GM04504 (cell line): ENCODE measurements at regions not wholly inside any gene's neighbourhood (a gene's known extent, or its start where the extent isn't known, plus 50 kb on each side); places are given as distances from the start of the nearest gene placed in this dataset.

Source experiments
- DNase-seq: peaks from one replicate; pipeline ENCODE4 v3.0.0-alpha.2; 2012; ENCODE audit warnings: low read depth

DNA sequence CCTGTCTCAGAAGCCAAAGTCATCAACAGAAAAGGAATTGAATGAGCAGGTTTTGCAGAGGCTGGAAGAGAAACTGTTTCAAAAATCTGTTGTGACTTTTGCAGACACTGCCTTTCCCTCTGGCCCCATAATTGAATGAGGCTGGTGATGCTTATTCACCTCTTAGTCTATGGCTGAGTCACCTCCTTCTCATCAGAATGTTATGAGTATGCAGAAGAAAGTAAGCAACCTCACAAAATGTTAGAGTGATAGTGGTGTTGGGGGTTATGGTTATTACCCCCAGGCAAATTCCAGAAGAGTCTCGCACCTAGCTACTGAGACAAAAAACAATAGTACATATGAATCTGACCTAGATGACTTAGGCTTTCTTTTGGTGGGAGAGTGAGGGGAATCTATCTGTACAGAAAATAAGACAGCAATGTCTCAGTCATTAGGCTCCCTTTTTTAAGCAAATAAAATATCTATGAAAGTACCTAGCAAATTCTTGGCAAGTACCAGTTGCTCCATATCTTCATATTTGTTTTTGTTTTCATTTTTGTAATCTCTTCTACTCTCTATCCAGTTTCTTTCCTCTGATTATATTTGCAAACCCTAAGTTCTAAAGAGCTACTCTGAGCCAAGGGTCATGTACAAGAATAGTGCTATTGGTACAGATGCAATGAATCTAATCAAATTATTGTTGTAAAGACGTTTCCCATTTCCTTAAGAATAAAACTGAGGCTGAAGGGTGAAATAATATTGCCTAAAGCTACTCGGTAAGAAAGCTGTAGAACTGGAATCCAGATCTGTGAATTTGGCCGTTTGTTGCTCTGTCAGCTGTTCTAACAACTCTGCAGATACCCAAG, 498.1 kb upstream of the TNC start:
- peak; percentile 77 for DNase-seq

GRCh38 chr9:115616666-115617239, 498.8 kb upstream of the TNC start:
- DNase-seq: no peak

GRCh38 chr9:115625251-115625650, 507.3 kb upstream of the TNC start:
- DNase-seq: no peak

DNA sequence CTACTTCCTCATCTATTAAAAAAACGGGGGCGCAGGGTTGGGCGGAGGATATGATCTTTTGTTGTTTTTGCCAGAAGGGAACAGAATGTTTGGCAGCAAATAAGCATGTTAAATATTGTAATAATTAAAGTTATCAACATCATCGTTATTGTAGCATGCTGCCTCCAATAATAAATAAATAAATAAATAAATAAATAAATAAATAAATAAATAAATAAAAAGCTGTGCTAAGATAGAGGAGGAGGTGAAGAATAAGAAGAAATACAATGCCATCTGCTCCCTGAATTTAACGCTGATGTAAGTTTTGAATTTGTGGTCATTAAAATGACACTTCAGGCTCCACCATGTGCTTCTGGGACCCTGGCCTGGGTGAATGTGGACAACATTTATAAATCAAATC, 508.0 kb upstream of the TNC start:
- DNase-seq: no peak

DNA sequence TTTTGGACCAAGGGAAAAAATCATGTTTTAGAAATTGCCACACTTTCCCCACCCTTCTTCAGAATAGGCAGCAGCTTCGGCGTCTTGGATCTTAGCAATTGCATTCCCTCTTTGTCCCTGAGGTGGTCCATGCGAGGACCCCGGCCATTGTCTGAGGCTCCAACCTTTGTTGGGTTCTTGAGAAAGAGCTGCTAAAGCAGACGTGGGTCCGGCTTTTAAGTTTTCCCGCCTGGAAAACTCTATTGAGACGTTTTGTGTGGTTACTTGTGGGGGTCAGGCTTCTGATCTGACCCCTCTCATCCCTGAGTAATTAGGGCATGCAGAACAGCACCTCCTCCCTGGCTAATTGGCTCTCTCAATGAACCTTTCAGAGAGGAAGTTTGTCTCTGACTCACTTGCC, 509.6 kb upstream of the TNC start:
- DNase-seq: no peak

- DNase-seq: no peak
These were observed 510.5 kb upstream of the TNC start for GRCh38 chr9:115628426-115628825.

GRCh38 chr9:115629879-115630840, 512.2 kb upstream of the TNC start:
- DNase-seq: no peak

DNA sequence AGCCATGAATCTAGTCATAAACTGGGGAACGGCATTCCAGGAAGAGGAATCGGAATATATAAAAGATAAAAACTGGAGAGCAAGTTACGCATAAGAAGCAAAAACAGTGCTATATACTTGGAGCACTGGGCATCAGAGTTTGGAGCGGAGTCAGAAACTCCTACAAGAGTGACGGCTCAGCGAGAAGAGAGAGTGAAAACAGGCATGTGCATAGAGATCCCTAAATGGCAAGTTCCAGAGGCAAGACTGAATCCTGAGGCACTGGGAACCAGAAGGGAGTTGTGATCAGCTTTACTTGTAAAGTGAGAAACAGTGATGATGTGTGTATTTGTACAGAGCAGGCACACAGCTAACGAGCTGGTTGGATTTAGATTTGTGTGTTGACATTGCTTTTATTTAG, 514.4 kb upstream of the TNC start:
- DNase-seq: no peak

- no peak for DNase-seq
These were observed 515.1 kb upstream of the TNC start for GRCh38 chr9:115633104-115633503.

GRCh38 chr9:115635680-115636383, 517.8 kb upstream of the PAPPA start:
- no peak for DNase-seq

- no peak for DNase-seq
These were observed 517.0 kb upstream of the PAPPA start for GRCh38 chr9:115636596-115636995.

- DNase-seq: no peak
These were observed 515.9 kb upstream of the PAPPA start for GRCh38 chr9:115637661-115638060.

GRCh38 chr9:115640887-115641286, 512.7 kb upstream of the PAPPA start:
- no peak for DNase-seq

GRCh38 chr9:115642285-115642684, 511.3 kb upstream of the PAPPA start:
- DNase-seq: no peak

GRCh38 chr9:115643948-115644727, 509.5 kb upstream of the PAPPA start:
- DNase-seq: no peak

GRCh38 chr9:115649991-115650472, 503.6 kb upstream of the PAPPA start:
- DNase-seq: peak; percentile 51

GRCh38 chr9:115650768-115651167, 502.8 kb upstream of the PAPPA start:
- DNase-seq: peak; percentile 90

- no peak for DNase-seq
These were observed 502.1 kb upstream of the PAPPA start for GRCh38 chr9:115651461-115651860.

DNA sequence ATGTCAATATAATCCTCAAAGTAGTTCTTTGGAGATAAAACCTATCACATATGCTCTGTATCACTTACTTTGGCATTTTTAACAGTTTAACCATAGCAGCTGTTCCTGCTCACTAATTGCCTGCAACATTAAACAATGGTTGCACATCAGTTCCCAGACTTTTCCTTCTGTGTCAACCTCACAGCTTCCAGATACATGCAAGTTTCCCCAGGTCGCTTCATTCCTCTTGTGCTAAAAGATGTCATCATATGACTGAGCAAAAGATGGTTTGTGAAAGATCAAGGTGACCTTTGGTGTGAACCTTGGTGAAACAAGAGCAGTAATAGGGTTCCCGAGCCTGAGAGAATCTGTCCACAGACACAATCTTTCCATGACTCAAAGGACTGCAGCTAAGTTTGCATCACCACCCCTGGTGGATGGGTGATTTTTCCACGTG, 500.4 kb upstream of the PAPPA start:
- DNase-seq: no peak

DNA sequence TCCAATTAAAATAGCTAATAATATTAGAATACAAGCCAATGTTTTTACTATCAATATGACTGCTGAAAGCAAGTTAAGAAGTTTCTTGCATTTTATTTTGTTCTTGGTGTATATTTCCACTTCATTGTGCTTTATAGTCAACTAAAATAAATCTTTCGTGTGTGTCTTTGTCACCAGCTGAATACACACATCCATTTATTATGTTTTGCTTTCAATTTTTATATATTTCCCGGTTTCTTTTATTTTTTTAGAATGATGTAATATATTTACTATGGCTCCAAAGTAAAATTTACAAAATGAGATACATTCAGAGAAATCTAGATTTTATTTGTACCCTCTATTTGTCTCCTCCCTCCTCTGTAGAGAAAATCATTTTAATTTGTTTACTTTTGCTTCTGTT, 495.9 kb upstream of the PAPPA start:
- DNase-seq: no peak

- DNase-seq: no peak
These were observed 488.1 kb upstream of the PAPPA start for GRCh38 chr9:115665519-115665918.
